Activated naive CD4-positive, alpha-beta T cell treated with anti-CD3 and anti-CD28 coated beads for 36 hours (primary cell): ENCODE measurements at regions not wholly inside any gene's neighbourhood (a gene's known extent, or its start where the extent isn't known, plus 50 kb on each side); places are given as distances from the start of the nearest gene placed in this dataset.

Source experiments
- CTCF ChIA-PET: fragments of 350-600 bp; sonication (Branson Sonifier 250); formaldehyde crosslinking; loops from one replicate; lab custom pipeline; 2021; ENCODE audit warnings: antibody characterized with exemption; lab: Charles Lee
- DNase-seq: peaks from one replicate; pipeline ENCODE4 v3.0.0-alpha.2; 2020
- H3K27ac Mint-ChIP-seq: one replicate; pipeline ENCODE4 v1.8.0; 2021; ENCODE audit warnings: mild to moderate bottlenecking, mixed read lengths
- H3K27me3 Mint-ChIP-seq: one replicate; pipeline ENCODE4 v1.8.0; 2021; ENCODE audit warnings: low read depth, mixed read lengths
- H3K36me3 Mint-ChIP-seq: one replicate; pipeline ENCODE4 v1.8.0; 2021; ENCODE audit warnings: low read depth, mixed read lengths
- H3K4me1 Mint-ChIP-seq: one replicate; pipeline ENCODE4 v1.8.0; 2021; ENCODE audit warnings: low read depth, mixed read lengths
- H3K4me3 Mint-ChIP-seq: one replicate; pipeline ENCODE4 v1.8.0; 2021; ENCODE audit warnings: mild to moderate bottlenecking, moderate library complexity, mixed read lengths
- H3K9me3 Mint-ChIP-seq: one replicate; pipeline ENCODE4 v1.8.0; 2021; ENCODE audit warnings: mixed read lengths
- intact Hi-C: fragments of 100-400 bp; cut with micrococcal nuclease; formaldehyde crosslinking; loops from one replicate; pipeline ENCODE4 v1.15.1; 2023

DNA sequence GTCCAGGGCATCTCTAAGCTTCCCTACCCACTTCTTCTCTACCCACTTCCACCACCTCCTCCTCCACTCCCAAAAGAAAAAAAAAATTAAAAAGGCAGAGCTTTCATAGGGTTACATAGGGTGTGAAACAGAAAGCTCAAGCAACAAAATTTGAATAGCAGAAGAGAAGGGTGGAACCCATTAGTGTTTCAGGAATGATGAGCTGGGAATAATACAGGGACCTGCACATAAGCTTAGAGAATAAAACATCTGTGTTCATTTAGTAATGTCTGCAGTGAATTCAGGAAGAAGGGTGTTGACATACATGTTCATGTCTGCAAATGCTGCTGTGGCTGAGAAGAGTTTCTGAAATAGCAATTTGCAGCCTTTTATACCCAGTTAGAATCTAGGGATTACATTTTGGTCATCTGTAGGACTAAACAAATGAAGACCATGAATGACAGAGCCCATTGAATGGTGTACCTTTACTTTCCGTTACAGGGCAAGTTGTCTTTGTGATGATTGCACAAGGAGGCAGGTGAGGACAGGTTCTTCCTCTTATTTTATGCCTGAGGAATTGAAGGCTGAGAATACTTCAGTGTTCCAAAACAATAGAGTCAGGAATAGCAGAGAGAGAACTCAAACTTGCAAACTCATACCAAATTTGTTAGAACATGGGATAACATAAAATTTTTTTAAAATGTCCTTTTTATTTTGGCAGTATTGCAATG lies 975.1 kb downstream of the TFAP2A start:
- no peak overlapping the region for H3K4me3 Mint-ChIP-seq
- intact Hi-C loops, result no loop called here
- H3K27ac Mint-ChIP-seq, result no peak overlapping the region
- peaks cover 6% of the 10 kb centered on the region for H3K9me3 Mint-ChIP-seq
- no peaks in the 10 kb centered on the region for H3K4me1 Mint-ChIP-seq
- no peak for DNase-seq
- H3K27me3 Mint-ChIP-seq, result peaks cover 3% of the 10 kb centered on the region
- CTCF ChIA-PET, result no interaction called here
- no peaks in the 10 kb centered on the region for H3K36me3 Mint-ChIP-seq

DNA sequence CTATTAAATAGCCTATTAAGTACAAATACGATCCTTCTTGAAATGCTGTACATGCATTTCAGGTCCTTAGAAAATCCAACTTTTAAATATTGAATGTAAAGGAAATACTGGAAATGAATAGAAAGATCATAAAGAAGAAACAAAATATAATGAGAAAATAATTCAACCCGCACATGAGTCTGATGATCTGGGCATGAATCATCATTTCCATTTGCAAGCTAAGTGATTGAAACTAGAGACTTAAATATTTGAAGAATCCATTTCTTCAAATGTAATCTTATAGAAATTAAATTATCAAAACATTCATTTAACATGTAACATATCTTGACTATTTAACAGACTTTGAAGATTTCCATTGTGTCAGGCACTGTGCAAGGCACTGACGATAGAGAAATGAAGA lies 977.0 kb downstream of the TFAP2A start:
- Mint-ChIP-seq H3K27me3 (peaks cover 3% of the 10 kb centered on the region), H3K9me3 (no peaks in the 10 kb centered on the region), H3K4me3 (no peak overlapping the region), H3K4me1 (no peaks in the 10 kb centered on the region), H3K27ac (no peak overlapping the region), H3K36me3 (no peaks in the 10 kb centered on the region)
- CTCF ChIA-PET, result no interaction called here
- DNase-seq, result no peak
- intact Hi-C loops, result no loop called here

DNA sequence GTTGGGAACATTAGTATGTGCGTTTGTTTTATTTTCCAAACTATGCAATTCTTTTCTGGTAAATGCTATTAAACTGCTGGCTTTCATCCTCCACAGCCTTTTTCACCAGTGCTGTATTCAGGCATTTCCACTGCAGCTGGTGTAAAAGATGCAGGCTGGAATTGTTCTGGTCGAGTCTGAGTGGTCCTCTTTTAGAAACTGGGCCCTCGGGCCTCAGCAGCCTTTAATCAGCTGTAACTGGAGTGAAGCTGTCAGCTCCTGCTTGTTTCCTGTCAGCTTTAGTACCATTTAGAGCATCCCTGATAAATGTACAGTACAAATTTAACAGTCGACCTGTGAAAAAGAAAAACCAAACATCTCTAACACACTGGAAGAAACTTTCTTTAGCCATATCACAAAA lies 979.6 kb downstream of the TFAP2A start:
- Mint-ChIP-seq H3K4me3 (no peak overlapping the region), H3K36me3 (no peaks in the 10 kb centered on the region), H3K4me1 (no peaks in the 10 kb centered on the region), H3K27ac (no peak overlapping the region), H3K27me3 (peaks cover 3% of the 10 kb centered on the region), H3K9me3 (peaks cover 8% of the 10 kb centered on the region)
- DNase-seq, result no peak
- intact Hi-C loops, result no loop called here
- CTCF ChIA-PET, result no interaction called here

DNA sequence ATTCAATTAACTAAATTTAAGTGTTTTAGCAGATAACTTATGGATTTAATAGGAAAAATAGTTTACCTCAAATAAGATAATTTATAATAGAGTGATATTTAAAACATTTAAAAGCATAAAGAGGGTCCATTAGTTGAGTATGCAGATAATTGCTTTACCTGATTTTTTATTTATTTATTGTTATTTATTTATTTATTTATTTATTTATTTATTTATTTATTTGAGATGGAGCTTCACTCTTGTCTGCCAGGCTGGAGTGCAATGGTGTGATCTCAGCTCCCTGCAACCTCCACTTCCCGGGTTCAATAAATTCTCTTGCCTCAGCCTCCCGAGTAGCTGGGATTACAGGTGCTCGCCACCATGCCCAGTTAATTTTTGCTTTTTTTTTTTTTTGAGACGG lies 982.9 kb downstream of the TFAP2A start:
- Mint-ChIP-seq H3K27ac (no peak overlapping the region), H3K27me3 (peaks cover 3% of the 10 kb centered on the region), H3K36me3 (no peaks in the 10 kb centered on the region), H3K9me3 (peaks cover 8% of the 10 kb centered on the region), H3K4me3 (no peak overlapping the region), H3K4me1 (no peaks in the 10 kb centered on the region)
- CTCF ChIA-PET, result no interaction called here
- intact Hi-C loops, result no loop called here
- DNase-seq, result no peak

DNA sequence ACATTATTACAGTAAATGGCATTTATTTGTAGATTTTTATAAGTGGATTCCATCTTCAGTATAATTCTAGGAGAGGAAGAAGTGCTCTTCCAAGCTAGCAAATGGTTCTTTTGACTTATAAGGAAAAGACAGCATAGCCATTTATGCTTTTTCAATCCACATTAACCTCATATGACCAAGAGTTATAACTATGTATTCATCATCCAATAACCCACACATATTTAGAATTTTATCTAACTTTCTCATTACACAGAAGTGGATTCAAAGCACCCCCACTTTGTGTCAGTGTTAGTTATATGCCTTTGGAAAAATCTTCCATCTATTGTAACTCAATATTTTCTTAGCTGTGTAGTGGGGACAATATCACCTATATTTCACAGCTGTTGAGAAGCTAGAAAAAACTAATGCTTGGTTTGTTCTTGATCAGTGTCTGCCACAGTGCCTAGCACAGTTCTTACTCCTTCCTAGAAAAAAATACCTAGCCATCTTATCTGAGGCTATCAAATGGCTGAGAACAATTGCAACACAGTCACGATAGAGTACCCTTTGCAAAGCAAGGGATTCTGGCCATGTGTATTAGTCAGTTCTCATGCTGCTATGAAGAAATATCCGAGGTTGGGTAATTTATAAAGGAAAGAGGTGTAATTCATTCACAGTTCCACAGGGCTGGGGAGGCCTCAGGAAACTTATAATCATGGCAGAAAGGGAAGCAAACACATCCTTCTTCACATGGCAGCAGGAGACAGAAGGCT lies 986.3 kb downstream of the TFAP2A start:
- H3K27me3 Mint-ChIP-seq, result no peaks in the 10 kb centered on the region
- H3K9me3 Mint-ChIP-seq, result peaks cover 8% of the 10 kb centered on the region
- DNase-seq, result no peak
- no peak overlapping the region for H3K4me3 Mint-ChIP-seq
- no peak overlapping the region for H3K27ac Mint-ChIP-seq
- intact Hi-C loops, result no loop called here
- no peaks in the 10 kb centered on the region for H3K4me1 Mint-ChIP-seq
- CTCF ChIA-PET, result no interaction called here
- no peaks in the 10 kb centered on the region for H3K36me3 Mint-ChIP-seq

DNA sequence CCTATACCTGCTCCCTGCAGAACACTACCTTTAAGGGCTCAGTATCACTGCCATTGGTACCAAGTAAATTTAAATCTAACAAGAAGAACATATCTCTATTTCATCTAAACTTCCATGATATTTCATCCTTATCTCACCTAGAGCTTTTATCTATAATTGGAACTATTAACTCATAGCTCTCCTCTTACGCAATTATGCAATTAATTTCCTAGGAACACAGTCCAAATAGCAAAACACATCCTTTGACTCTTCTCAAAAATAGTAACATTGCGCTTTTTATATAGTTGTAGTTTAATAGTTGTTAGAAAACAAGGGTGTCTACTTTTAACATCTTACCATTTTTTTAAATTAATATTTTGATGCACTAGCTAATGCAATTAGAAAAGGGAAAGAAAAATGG lies 986.8 kb upstream of the SLC35B3 start:
- intact Hi-C loops, result no loop called here

DNA sequence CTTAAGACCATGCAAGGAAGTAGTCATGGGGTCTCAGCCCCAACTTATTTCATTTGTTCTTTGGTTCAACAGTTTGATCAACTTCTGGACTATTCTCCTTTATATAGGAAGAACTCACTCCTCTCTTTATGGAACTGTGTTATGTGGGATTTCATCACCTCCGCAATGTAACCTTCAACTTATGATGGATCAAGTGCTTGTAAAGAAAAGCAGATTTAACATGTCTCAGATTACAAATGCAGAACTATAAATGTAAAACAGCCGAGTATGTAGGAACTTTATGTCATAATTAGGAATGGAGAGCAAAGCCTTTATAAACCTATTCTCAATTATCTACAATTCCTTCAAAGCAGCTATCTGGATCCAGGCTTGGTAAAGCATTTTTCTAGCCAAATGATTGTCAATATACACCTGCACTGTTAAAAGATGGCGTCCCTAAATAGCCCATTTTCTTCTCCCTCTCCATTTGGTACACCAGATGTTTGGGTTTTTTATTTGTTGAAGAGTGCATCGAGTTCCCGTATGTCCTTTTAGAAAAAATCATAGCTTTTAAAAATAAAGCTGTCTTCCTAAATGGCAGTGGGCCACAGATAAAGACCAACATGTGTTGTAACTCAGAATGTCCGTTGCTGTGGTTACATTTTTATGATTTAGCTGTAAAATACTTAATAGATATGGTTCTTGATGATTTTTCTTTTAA lies 985.1 kb upstream of the SLC35B3 start:
- Mint-ChIP-seq H3K4me3 (no peak overlapping the region), H3K9me3 (peaks cover 2% of the 10 kb centered on the region), H3K27me3 (peaks cover 2% of the 10 kb centered on the region), H3K27ac (no peak overlapping the region), H3K36me3 (no peaks in the 10 kb centered on the region), H3K4me1 (no peaks in the 10 kb centered on the region)
- intact Hi-C loops, result no loop called here
- no peak for DNase-seq
- CTCF ChIA-PET, result no interaction called here

More for the DNA sequence above, 986.8 kb upstream of the SLC35B3 start:
- Mint-ChIP-seq H3K36me3 (no peaks in the 10 kb centered on the region), H3K4me1 (no peaks in the 10 kb centered on the region), H3K9me3 (peaks cover 2% of the 10 kb centered on the region), H3K27ac (no peak overlapping the region), H3K4me3 (no peak overlapping the region), H3K27me3 (peaks cover 2% of the 10 kb centered on the region)
- DNase-seq, result no peak
- CTCF ChIA-PET, result no interaction called here

DNA sequence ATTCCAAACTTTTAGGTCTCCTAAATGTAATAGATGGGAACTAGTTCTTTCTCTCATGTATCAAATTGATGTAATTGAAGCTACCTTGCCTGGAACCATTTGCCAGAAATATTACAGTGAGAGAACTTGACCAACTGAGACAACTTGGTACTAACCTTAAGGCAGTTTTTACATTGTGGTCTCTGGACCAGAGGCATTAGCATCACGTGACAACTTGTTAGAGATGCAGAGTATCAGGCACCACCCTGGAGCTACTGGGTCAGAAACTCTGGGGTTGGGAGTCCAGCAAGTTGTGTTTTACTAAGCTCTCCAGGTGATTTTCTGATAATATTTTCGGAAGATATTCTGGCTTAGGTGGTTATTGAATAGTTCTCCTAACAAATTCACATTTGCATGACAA lies 982.1 kb upstream of the SLC35B3 start:
- no peak for DNase-seq
- intact Hi-C loops, result no loop called here
- no peak overlapping the region for H3K4me3 Mint-ChIP-seq
- H3K27me3 Mint-ChIP-seq, result peaks cover 2% of the 10 kb centered on the region
- H3K9me3 Mint-ChIP-seq, result peaks cover 2% of the 10 kb centered on the region
- no peak overlapping the region for H3K27ac Mint-ChIP-seq
- no peaks in the 10 kb centered on the region for H3K4me1 Mint-ChIP-seq
- H3K36me3 Mint-ChIP-seq, result no peaks in the 10 kb centered on the region
- CTCF ChIA-PET, result no interaction called here

DNA sequence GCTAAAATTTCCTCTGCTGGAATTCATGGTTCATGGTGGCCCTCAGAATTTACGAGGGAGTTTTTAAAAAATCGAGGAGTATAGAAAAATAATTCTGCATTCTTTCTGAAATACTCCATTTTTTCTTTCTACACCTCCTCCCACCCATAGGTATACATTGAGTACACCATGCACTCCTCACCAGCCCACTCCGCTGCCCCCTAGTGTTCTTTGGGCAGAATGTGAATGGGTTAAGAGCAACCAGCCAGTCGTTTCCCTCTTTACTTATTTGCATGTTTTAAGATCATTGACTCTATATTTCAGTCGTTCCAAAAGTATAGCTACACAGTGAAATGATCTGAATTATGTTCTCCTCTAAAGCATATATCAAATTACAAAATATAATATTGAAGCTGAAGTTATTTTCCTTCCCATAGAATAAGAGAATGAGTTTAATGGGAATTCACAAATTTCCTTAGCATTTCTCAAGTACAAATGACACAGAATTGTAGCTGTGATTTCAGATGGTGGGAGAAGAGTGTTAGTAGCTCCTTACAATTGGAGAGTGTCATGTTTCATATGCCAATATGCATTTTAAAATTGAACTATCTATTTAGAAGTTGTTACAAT lies 977.7 kb upstream of the SLC35B3 start:
- Mint-ChIP-seq H3K4me3 (no peak overlapping the region), H3K36me3 (no peaks in the 10 kb centered on the region), H3K27ac (no peak overlapping the region), H3K4me1 (no peaks in the 10 kb centered on the region), H3K27me3 (no peaks in the 10 kb centered on the region), H3K9me3 (no peaks in the 10 kb centered on the region)
- intact Hi-C loops, result loop anchor here (1.0 kb wide), 1 partner anchor 430 kb away; no protein-coding TSS in a partner anchor
- peak; percentile 29 for DNase-seq
- CTCF ChIA-PET, result interaction anchor here (0.6 to 1.5 kb wide), 4 partner anchors 12 to 429 kb away, joined by 3 to 5 read pairs (median 3); no protein-coding TSS in a partner anchor

DNA sequence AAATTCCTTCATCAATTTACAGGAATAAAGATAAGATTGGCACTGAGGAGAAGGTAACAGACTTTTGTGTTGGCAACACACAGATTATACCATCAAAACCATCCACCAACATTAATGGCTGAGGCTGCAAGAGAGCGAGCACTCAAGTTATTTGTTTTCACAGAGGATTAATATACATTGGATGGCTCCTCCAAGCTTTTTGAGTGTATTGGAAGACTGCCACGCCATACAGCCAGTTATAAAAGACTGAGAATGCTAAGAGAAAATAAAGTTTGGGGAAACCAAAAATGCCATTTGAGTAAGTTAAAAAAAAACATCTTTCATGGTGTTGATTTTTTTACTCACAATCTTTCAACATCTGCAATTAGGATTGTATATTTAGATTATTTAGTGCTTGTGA lies 973.8 kb upstream of the SLC35B3 start:
- intact Hi-C loops, result no loop called here
- no peak for DNase-seq
- no peak overlapping the region for H3K27ac Mint-ChIP-seq
- no peaks in the 10 kb centered on the region for H3K4me1 Mint-ChIP-seq
- peaks cover 1% of the 10 kb centered on the region for H3K36me3 Mint-ChIP-seq
- H3K4me3 Mint-ChIP-seq, result no peak overlapping the region
- no peaks in the 10 kb centered on the region for H3K27me3 Mint-ChIP-seq
- no peaks in the 10 kb centered on the region for H3K9me3 Mint-ChIP-seq
- CTCF ChIA-PET, result no interaction called here

DNA sequence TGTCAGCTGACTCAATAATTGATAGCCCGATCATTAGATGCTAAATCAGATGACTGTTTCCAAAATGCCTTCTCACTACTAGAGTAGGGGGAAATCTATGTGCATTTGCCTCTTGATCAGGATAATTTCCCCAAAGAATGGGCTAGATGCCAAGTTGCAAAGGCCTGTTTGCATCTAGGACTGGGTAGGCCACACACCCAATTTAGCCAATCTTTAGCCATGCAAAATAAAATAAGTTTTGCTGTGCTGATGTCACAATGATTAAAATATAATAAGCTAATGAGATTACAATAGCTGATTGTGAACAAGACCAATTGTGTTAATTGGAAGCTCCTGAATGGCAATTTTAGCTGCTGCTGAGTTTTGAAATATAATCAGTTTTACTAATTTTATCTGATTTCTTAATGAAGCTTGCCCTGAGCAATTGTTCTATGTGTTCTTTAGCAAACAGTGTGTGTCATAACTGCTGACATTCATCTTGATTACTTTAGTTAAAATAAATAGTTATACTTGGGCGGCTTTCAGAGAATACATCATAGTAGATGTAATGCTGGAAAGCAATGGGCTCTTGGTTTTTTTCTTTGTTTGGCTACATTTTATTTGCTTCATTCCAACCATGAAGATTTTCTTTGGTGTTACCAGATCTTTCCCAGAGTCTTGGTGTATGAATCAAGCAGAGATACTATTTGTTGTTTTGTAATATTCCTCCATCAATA lies 973.2 kb upstream of the SLC35B3 start:
- intact Hi-C loops, result no loop called here
- no peak overlapping the region for H3K4me3 Mint-ChIP-seq
- H3K4me1 Mint-ChIP-seq, result no peaks in the 10 kb centered on the region
- no peaks in the 10 kb centered on the region for H3K27me3 Mint-ChIP-seq
- no peak overlapping the region for H3K27ac Mint-ChIP-seq
- DNase-seq, result no peak
- H3K36me3 Mint-ChIP-seq, result peaks cover 1% of the 10 kb centered on the region
- H3K9me3 Mint-ChIP-seq, result no peaks in the 10 kb centered on the region
- CTCF ChIA-PET, result no interaction called here

DNA sequence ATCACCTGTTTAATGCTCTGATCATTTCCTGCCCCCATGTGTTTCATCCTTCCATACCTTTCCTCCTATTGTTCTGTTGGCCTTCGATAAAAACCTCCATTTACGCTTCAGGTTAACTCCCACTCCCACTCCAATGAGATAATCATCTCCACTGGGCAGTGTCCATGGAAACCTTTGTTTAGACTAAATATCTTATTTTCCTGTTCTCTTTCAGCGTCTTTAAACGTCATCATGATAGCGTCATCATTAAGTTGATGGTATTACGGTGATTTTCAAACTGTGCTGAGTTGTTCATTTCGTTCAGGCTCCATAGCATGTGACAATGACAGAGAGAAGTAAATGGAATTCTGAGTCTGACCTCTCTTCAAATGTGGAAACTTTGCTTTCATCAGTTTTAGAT lies 970.5 kb upstream of the SLC35B3 start:
- no peak overlapping the region for H3K27ac Mint-ChIP-seq
- no peaks in the 10 kb centered on the region for H3K4me1 Mint-ChIP-seq

More for the DNA sequence above, 970.5 kb upstream of the SLC35B3 start:
- H3K9me3 Mint-ChIP-seq, result no peaks in the 10 kb centered on the region
- CTCF ChIA-PET, result no interaction called here
- intact Hi-C loops, result no loop called here
- H3K27me3 Mint-ChIP-seq, result no peaks in the 10 kb centered on the region
- peaks cover 1% of the 10 kb centered on the region for H3K36me3 Mint-ChIP-seq
- no peak for DNase-seq
- H3K4me3 Mint-ChIP-seq, result no peak overlapping the region
